ENCODE measurements at regions not wholly inside any gene's neighbourhood (a gene's known extent, or its start where the extent isn't known, plus 50 kb on each side); places are given as distances from the start of the nearest gene placed in this dataset.

DNA sequence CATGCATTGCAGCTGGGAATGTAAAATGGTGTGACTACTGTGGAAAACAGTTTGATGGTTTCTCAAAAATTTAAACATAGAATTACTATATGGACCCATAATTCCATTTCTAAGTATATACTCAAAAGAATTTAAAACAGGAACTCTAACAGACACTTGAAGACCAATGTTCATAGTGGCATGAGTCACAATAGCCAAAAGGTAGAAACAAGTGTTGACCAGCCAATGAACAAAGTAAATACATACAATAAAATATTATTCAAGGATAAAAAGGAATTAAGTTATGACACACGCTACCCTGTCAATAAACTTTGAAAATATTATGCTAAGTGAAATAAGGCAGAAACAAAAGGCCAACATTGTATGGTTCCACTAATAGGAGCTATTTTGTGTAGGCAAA is 357.4 kb upstream of the IL12A start:
- Histone ChIP-seq H3K27ac (no peak overlapping the region), H3K9me3 (no peaks in the 10 kb centered on the region), H3K4me3 (no peak overlapping the region), H3K27me3 (no peaks in the 10 kb centered on the region), H3K4me1 (no peaks in the 10 kb centered on the region), H3K36me3 (no peaks in the 10 kb centered on the region)
- TF ChIP-seq, protein P1, sequence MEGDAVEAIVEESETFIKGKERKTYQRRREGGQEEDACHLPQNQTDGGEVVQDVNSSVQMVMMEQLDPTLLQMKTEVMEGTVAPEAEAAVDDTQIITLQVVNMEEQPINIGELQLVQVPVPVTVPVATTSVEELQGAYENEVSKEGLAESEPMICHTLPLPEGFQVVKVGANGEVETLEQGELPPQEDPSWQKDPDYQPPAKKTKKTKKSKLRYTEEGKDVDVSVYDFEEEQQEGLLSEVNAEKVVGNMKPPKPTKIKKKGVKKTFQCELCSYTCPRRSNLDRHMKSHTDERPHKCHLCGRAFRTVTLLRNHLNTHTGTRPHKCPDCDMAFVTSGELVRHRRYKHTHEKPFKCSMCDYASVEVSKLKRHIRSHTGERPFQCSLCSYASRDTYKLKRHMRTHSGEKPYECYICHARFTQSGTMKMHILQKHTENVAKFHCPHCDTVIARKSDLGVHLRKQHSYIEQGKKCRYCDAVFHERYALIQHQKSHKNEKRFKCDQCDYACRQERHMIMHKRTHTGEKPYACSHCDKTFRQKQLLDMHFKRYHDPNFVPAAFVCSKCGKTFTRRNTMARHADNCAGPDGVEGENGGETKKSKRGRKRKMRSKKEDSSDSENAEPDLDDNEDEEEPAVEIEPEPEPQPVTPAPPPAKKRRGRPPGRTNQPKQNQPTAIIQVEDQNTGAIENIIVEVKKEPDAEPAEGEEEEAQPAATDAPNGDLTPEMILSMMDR (IDR thresholded peaks at IDR 0.05): no peak
- TF ChIP-seq POLR2A (IDR thresholded peaks at IDR 0.05): no peak
- no peak for DNase-seq
- WGBS, 2 donors: 35 to 57% methylated on average over 1 of the region's 1 CpG
- intact Hi-C loops (cut with DNase I): no loop called here

GRCh38 chr3:159632128-159632527 is 356.5 kb upstream of the IL12A start:
- intact Hi-C loops (cut with DNase I): no loop called here
- Histone ChIP-seq H3K27ac (no peak overlapping the region), H3K9me3 (no peaks in the 10 kb centered on the region), H3K4me1 (no peaks in the 10 kb centered on the region), H3K36me3 (no peaks in the 10 kb centered on the region), H3K4me3 (no peak overlapping the region), H3K27me3 (no peaks in the 10 kb centered on the region)
- TF ChIP-seq POLR2A (IDR thresholded peaks at IDR 0.05): no peak
- TF ChIP-seq, protein P1 (IDR thresholded peaks at IDR 0.05): no peak
- no peak for DNase-seq
- WGBS, 2 donors: 78 to 88% methylated on average over 5 to 7 of the region's 7 CpGs

DNA sequence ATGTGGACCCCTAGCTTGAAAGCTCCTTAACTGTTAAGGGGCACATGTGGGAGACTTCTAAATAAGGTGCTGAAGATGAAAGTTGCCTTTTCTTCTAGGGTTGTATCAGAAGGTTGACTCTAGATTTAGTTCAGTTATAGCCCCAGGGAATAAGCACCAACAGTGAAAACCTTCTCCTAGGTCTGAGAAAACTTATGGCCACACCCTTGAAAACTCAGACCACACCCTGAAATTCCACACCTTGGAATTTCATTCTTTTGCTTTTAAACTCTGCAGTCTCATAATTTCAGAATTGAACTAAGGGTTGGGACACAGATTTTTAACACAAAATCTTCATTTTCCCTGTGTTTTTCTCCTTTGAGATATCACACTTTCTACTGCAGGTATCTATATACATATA is 355.8 kb upstream of the IL12A start:
- Histone ChIP-seq H3K36me3 (no peaks in the 10 kb centered on the region), H3K4me3 (no peak overlapping the region), H3K27ac (no peak overlapping the region), H3K9me3 (no peaks in the 10 kb centered on the region), H3K4me1 (no peaks in the 10 kb centered on the region), H3K27me3 (no peaks in the 10 kb centered on the region)
- intact Hi-C loops (cut with DNase I): no loop called here
- TF ChIP-seq POLR2A (IDR thresholded peaks at IDR 0.05): no peak
- TF ChIP-seq, protein P1 (IDR thresholded peaks at IDR 0.05): no peak
- no peak for DNase-seq

- H3K27ac ChIP-seq: no peak overlapping the region
These were observed 354.2 kb upstream of the IL12A start for GRCh38 chr3:159634483-159634882.

DNA sequence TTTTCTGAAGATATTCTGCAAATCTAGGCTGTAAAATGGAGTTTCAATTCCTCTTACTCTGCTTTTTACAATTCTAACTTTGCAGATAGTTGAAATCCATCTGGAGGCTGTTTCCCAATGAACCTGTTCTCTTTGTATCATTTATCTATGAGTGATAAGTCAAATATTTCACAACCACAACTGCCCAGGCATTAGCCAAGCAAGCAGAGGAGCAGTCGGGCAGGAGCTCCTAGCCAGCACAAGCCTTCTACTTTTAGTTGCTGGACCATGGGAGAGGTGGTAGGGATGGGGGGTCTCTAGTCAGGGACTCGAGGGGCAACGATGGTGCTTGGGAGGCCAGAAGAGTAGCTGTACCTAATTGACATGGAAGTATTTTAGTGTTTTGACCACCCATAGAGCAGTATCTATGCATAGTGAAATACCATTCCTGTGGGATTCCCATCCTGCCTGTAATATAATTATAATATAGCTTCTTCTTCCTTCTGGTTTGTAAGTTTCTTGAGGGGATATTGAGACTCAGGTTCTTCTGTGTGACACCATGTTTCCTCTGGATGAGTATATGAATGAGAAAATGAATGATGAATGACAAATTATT is 353.5 kb upstream of the IL12A start:
- H3K4me3 ChIP-seq: no peak overlapping the region
- no peaks in the 10 kb centered on the region for H3K9me3 ChIP-seq
- no peak overlapping the region for H3K27ac ChIP-seq
- intact Hi-C loops (cut with DNase I): no loop called here
- H3K4me1 ChIP-seq: no peaks in the 10 kb centered on the region
- DNase-seq: no peak
- WGBS, 2 donors: 66 to 70% methylated on average over 3 of the region's 3 CpGs
- no peaks in the 10 kb centered on the region for H3K27me3 ChIP-seq
- H3K36me3 ChIP-seq: no peaks in the 10 kb centered on the region
- TF ChIP-seq, protein P1 (IDR thresholded peaks at IDR 0.05): no peak
- TF ChIP-seq POLR2A (IDR thresholded peaks at IDR 0.05): no peak

More at GRCh38 chr3:159634483-159634882, 354.2 kb upstream of the IL12A start:
- intact Hi-C loops (cut with DNase I): no loop called here
- no peak overlapping the region for H3K4me3 ChIP-seq
- H3K36me3 ChIP-seq: no peaks in the 10 kb centered on the region
- H3K27me3 ChIP-seq: no peaks in the 10 kb centered on the region
- no peak for DNase-seq
- H3K9me3 ChIP-seq: no peaks in the 10 kb centered on the region
- H3K4me1 ChIP-seq: no peaks in the 10 kb centered on the region
- 66 to 68% methylated on average over 4 of the region's 4 CpGs for WGBS, 2 donors
- TF ChIP-seq, protein P1 (IDR thresholded peaks at IDR 0.05): no peak
- TF ChIP-seq POLR2A (IDR thresholded peaks at IDR 0.05): no peak
